GM12878 (cell line): ENCODE measurements at regions not wholly inside any gene's neighbourhood (a gene's known extent, or its start where the extent isn't known, plus 50 kb on each side); places are given as distances from the start of the nearest gene placed in this dataset.

Experiments used
- ATAC-seq: fragments of 200-7000 bp; cut with Tn5 transposase; 3 replicates; pipeline ENCODE4 v1.9.1; 2020; ENCODE audit warnings: mild to moderate bottlenecking, moderate library complexity
- BruUV-seq: library from RNA; stranded (reverse); fragments of 400-500 nt; replicated peaks from 2 replicates; lab custom pipeline; 2021; lab: Mats Ljungman, UMichigan
- CTCF ChIA-PET: fragments of 300-600 bp; sonication (Branson Sonifier 250); formaldehyde crosslinking; extraction: SDS; loops from one replicate; lab custom pipeline; 2021; ENCODE audit warnings: inconsistent platforms; lab: Yijun Ruan, JAX
- POLR2A ChIA-PET: fragments of 350-600 bp; formaldehyde crosslinking; extraction: SDS; loops from one replicate; lab custom pipeline; 2021; ENCODE audit warnings: inconsistent platforms; lab: Charles Lee
- RAD21 ChIA-PET: fragments of 300-600 bp; sonication (Branson Sonifier 250); formaldehyde crosslinking; loops from one replicate; lab custom pipeline; 2023; ENCODE audit warnings: antibody characterized with exemption; ENCODE audit not compliant: unreplicated experiment; lab: Charles Lee
- SMC1A ChIA-PET: fragments of 300-600 bp; sonication (Branson Sonifier 250); formaldehyde crosslinking; loops from one replicate; lab custom pipeline; 2023; ENCODE audit not compliant: unreplicated experiment, uncharacterized antibody; lab: Charles Lee
- DNase-seq: peaks from one replicate; pipeline ENCODE4 v3.0.0-alpha.2; 2011; ENCODE audit warnings: low read depth, low spot score
- FAIRE-seq: peaks from 3 replicates; lab custom pipeline; 2011; peaks lifted over from hg19 to GRCh38; lab: Jason Lieb, UNC
- H2AFZ ChIP-seq: 2 replicates; pipeline ENCODE4 v1.6.0; 2011; ENCODE audit warnings: low read depth, low read length, control low read depth; ENCODE audit not compliant: control insufficient read depth
- H3K27ac ChIP-seq: 2 replicates; pipeline ENCODE4 v1.5.1; 2011; ENCODE audit warnings: control low read depth; ENCODE audit not compliant: control insufficient read depth, insufficient read depth
- H3K27me3 ChIP-seq, 2 experiments: replicated peaks in 1 of 2; 2 replicates each; pipeline versions ENCODE4 v1.6.0 to v1.6.1; 2011; ENCODE audit warnings: low read length in 1 of 2; ENCODE audit not compliant: control insufficient read depth in 2 of 2, insufficient read depth in 2 of 2
- H3K36me3 ChIP-seq, 2 experiments: 2 replicates each; pipeline ENCODE4 v1.5.1; 2011; ENCODE audit warnings: low read length in 1 of 2; ENCODE audit not compliant: control insufficient read depth in 2 of 2, insufficient read depth in 2 of 2
- H3K4me1 ChIP-seq: 2 replicates; pipeline ENCODE4 v1.6.1; 2011; ENCODE audit warnings: mild to moderate bottlenecking, low read length, moderate library complexity, mixed read lengths; ENCODE audit not compliant: control insufficient read depth, insufficient read depth
- H3K4me2 ChIP-seq: 2 replicates; pipeline ENCODE4 v1.6.0; 2011; ENCODE audit warnings: control low read depth; ENCODE audit not compliant: control insufficient read depth, insufficient read depth
- H3K4me3 ChIP-seq: fragments of 200-600 bp; sonication (generic); 2 replicates; pipeline ENCODE4 v1.5.1; 2016
- H3K79me2 ChIP-seq: 2 replicates; pipeline ENCODE4 v1.6.0; 2011; ENCODE audit warnings: low read length; ENCODE audit not compliant: control insufficient read depth, insufficient read depth
- H3K9ac ChIP-seq: 2 replicates; pipeline ENCODE4 v1.8.0; 2011; ENCODE audit warnings: low read length, control low read depth, mixed read lengths; ENCODE audit not compliant: control insufficient read depth, insufficient read depth
- H3K9me3 ChIP-seq: replicated peaks from 3 replicates; pipeline ENCODE4 v1.5.1; 2011; ENCODE audit warnings: mild to moderate bottlenecking, low read length; ENCODE audit not compliant: control insufficient read depth, insufficient read depth
- H4K20me1 ChIP-seq: 2 replicates; pipeline ENCODE4 v1.6.0; 2011; ENCODE audit not compliant: control insufficient read depth, insufficient read depth
- BCL11A ChIP-seq: IDR thresholded peaks from 2 replicates; pipeline ENCODE4 v1.6.1; 2011; ENCODE audit warnings: low read depth, low read length
- CHD1 ChIP-seq: IDR thresholded peaks from 2 replicates; pipeline ENCODE4 v1.6.1; 2012; ENCODE audit warnings: low read depth, low read length, improper control_type of control experiment
- EGR1 ChIP-seq, 2 experiments: IDR thresholded peaks; 1 replicate in 1 of 2; 2 replicates in 1 of 2; pipeline ENCODE4 v1.6.1; 2011 to 2012; ENCODE audit warnings: low read depth in 2 of 2, low read length in 2 of 2, borderline replicate concordance in 1 of 2, mild to moderate bottlenecking in 1 of 2, moderate library complexity in 1 of 2
- HDGF ChIP-seq: fragments of 450-650 bp; IDR thresholded peaks from 2 replicates; pipeline ENCODE4 v1.6.1; 2016; ENCODE audit warnings: antibody characterized with exemption
- JUNB ChIP-seq: IDR thresholded peaks from 2 replicates; pipeline ENCODE4 v1.6.1; 2016; ENCODE audit warnings: antibody characterized with exemption, mild to moderate bottlenecking
- KLF5 ChIP-seq: fragments of 450-650 bp; IDR thresholded peaks from 2 replicates; pipeline ENCODE4 v1.6.1; 2014; ENCODE audit warnings: mild to moderate bottlenecking; ENCODE audit not compliant: partially characterized antibody
- NFXL1 ChIP-seq: fragments of 450-650 bp; IDR thresholded peaks from 2 replicates; pipeline ENCODE4 v1.6.1; 2017; ENCODE audit warnings: antibody characterized with exemption, mild to moderate bottlenecking, borderline replicate concordance
- RCOR1 ChIP-seq: conservative IDR thresholded peaks from 2 replicates; pipeline ENCODE4 v1.6.1; 2012; ENCODE audit warnings: low read depth, low read length, improper control_type of control experiment
- ZBED1 ChIP-seq: IDR thresholded peaks from 2 replicates; pipeline ENCODE4 v1.6.1; 2016; ENCODE audit warnings: borderline replicate concordance
- ZNF217 ChIP-seq: fragments of 450-650 bp; IDR thresholded peaks from 2 replicates; pipeline ENCODE4 v1.6.1; 2017; ENCODE audit warnings: antibody characterized with exemption, mild to moderate bottlenecking
- WGBS: methylation state at CpG from one replicate; pipeline ENCODE4 v1.1.6; 2016; ENCODE audit warnings: low lambda C conversion rate; ENCODE audit not compliant: insufficient replicate concordance, insufficient coverage; ENCODE audit errors: missing lambda C conversion rate; 5-methylcytosine and 5-hydroxymethylcytosine counted together
- in situ Hi-C: fragments of 300-500 bp; cut with MboI; formaldehyde crosslinking; loops from 9 replicates; pipeline ENCODE4 v1.14.3; 2018; ENCODE audit warnings: mixed read lengths
- intact Hi-C: fragments of 100-400 bp; cut with micrococcal nuclease; formaldehyde crosslinking; loops from one replicate; pipeline ENCODE4 v1.14.2; 2022; ENCODE audit not compliant: unreplicated experiment
- TF ChIP-seq, protein P1 (sequence below): fragments of 450-650 bp; formaldehyde crosslinking; IDR thresholded peaks from 2 replicates; pipeline ENCODE4 v1.4.0; 2022; ENCODE audit warnings: mild to moderate bottlenecking, moderate library complexity
- TF ChIP-seq, protein P2 (sequence below): fragments of 450-650 bp; IDR thresholded peaks from 2 replicates; pipeline ENCODE4 v1.6.1; 2017; ENCODE audit warnings: low read depth, mild to moderate bottlenecking, moderate library complexity

DNA sequence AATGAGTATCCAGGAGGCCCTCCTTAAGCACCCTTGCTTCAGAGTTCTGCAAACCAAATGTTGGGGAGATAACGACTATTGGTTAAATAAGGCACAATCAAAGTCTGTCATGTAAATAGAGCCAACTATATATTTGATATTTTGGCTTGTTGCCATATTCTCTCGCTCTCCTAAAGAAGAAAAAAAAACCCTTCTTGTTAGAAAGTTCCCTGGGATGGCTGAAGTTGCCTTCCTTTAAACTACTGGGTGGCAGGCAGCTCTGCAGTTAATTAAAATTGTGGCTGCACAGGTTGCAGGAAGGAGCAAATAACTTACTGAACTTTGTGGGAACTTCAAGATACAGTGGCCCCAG lies 227.0 kb upstream of the ANKRD55 start:
- DNase-seq, result no peak
- no peaks in the 10 kb centered on the region for H4K20me1 ChIP-seq
- ChIA-PET CTCF (no interaction called here), RAD21 (no interaction called here), POLR2A (no interaction called here), SMC1A (interaction anchor here (0.6 kb wide), 1 partner anchor 130 kb away, joined by 6 read pairs; no protein-coding TSS in a partner anchor)
- no peak for ATAC-seq
- H3K27ac ChIP-seq, result no peak overlapping the region
- no peak overlapping the region for H3K9ac ChIP-seq
- in situ Hi-C loops, result no loop called here
- TF ChIP-seq CHD1 (no peak), BCL11A (no peak), ZBED1 (no peak), NFXL1 (no peak), EGR1 (IDR thresholded peaks at IDR 0.05; ENCODE audit: borderline replicate concordance in 1 of 2, low read depth in 2 of 2, low read length in 2 of 2) (no peak), HDGF (no peak), RCOR1 (no peak), JUNB (no peak), KLF5 (no peak), ZNF217 (no peak)
- TF ChIP-seq, protein P1, sequence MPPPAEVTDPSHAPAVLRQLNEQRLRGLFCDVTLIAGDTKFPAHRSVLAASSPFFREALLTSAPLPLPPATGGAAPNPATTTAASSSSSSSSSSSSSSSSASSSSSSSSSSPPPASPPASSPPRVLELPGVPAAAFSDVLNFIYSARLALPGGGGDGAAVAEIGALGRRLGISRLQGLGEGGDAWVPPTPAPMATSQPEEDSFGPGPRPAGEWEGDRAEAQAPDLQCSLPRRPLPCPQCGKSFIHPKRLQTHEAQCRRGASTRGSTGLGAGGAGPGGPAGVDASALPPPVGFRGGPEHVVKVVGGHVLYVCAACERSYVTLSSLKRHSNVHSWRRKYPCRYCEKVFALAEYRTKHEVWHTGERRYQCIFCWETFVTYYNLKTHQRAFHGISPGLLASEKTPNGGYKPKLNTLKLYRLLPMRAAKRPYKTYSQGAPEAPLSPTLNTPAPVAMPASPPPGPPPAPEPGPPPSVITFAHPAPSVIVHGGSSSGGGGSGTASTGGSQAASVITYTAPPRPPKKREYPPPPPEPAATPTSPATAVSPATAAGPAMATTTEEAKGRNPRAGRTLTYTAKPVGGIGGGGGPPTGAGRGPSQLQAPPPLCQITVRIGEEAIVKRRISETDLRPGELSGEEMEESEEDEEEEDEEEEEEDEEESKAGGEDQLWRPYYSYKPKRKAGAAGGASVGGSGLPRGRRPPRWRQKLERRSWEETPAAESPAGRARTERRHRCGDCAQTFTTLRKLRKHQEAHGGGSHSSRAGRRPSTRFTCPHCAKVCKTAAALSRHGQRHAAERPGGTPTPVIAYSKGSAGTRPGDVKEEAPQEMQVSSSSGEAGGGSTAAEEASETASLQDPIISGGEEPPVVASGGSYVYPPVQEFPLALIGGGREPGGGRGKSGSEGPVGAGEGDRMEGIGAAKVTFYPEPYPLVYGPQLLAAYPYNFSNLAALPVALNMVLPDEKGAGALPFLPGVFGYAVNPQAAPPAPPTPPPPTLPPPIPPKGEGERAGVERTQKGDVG (CRISPR knock-in tag), result no peak
- TF ChIP-seq, protein P2, sequence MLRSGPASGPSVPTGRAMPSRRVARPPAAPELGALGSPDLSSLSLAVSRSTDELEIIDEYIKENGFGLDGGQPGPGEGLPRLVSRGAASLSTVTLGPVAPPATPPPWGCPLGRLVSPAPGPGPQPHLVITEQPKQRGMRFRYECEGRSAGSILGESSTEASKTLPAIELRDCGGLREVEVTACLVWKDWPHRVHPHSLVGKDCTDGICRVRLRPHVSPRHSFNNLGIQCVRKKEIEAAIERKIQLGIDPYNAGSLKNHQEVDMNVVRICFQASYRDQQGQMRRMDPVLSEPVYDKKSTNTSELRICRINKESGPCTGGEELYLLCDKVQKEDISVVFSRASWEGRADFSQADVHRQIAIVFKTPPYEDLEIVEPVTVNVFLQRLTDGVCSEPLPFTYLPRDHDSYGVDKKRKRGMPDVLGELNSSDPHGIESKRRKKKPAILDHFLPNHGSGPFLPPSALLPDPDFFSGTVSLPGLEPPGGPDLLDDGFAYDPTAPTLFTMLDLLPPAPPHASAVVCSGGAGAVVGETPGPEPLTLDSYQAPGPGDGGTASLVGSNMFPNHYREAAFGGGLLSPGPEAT, result no peak
- H3K9me3 ChIP-seq, result no peaks in the 10 kb centered on the region
- no peak for FAIRE-seq
- no peaks in the 10 kb centered on the region for H3K4me1 ChIP-seq
- intact Hi-C loops, result no loop called here
- no peaks in the 10 kb centered on the region for H3K27me3 ChIP-seq
- H3K36me3 ChIP-seq, result no peaks in the 10 kb centered on the region
- no TSS peak for BruUV-seq
- WGBS, result 42% methylated on average over 2 of the region's 2 CpGs
- no peak overlapping the region for H3K4me2 ChIP-seq
- H3K4me3 ChIP-seq, result no peak overlapping the region
- H2AFZ ChIP-seq, result no peak overlapping the region
- no peaks in the 10 kb centered on the region for H3K79me2 ChIP-seq
